Stimulated activated CD4-positive, alpha-beta T cell treated with anti-CD3 and anti-CD28 coated beads, Interleukin-2, amount 100 ng/mL, for 48 hours (primary cell): ENCODE measurements at regions not wholly inside any gene's neighbourhood (a gene's known extent, or its start where the extent isn't known, plus 50 kb on each side); places are given as distances from the start of the nearest gene placed in this dataset.
A peak's percentile ranks its signal among the peaks of the same experiment; 100 is the strongest.

Source experiments
- DNase-seq, 2 donors: peaks; one replicate each; pipeline ENCODE4 v3.0.0-alpha.2; 2020

DNA sequence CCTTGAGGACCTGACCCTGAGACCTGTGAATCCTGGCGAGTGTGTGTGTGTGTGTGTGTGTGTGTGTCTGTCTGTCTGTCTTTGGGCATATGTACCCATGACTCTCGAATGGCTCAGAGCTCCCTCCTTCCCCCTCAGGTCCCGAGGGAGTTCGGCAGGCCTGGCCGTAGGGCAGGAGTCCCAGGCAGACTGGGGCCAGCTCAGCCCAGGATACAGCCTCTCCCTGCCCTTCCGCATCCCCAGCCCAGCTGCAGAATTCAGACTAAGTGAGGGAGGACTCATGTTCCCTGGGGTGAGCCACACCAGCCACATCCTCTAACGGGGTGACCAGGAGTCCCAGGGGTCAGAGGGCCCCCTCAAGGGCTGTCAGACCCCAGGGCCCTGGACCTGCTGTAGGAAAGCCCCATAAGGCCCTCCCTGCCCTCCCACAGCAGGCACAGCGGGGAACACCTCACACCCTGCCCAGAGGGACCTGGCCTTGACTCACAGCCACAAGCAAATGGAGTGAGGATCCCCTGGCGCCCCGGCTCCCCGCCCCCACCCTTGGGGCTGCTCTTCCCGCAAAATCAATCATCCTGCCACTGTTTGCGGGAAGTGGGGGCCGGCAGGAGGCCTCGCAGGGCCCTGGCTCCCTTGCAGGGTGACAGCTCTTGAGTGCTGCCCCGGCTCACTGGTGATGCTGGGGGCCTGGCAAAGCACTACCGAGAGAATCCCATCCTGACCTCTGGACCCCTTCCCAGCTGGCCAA, 101.7 kb upstream of the CASZ1 start:
- DNase-seq = no peak

DNA sequence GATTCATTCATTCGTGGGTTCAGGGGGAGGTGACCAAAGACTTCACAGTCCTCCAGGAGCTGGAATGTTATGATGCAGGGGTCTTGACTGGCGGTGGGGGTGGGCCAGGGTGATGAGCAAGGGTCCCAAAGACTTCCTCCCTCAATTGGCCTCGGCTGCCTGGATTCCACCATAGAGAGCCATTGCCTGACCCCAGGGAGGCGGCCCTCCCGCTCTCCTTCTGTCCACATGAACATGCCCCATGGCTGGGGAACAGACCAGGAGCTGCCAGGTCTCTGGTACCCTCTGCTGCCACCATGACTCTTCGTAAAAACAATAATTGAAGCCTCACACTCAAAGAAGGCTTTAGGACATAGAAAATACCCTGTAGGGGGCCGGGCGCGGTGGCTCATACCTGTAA, 102.5 kb upstream of the CASZ1 start:
- no peak for DNase-seq

DNA sequence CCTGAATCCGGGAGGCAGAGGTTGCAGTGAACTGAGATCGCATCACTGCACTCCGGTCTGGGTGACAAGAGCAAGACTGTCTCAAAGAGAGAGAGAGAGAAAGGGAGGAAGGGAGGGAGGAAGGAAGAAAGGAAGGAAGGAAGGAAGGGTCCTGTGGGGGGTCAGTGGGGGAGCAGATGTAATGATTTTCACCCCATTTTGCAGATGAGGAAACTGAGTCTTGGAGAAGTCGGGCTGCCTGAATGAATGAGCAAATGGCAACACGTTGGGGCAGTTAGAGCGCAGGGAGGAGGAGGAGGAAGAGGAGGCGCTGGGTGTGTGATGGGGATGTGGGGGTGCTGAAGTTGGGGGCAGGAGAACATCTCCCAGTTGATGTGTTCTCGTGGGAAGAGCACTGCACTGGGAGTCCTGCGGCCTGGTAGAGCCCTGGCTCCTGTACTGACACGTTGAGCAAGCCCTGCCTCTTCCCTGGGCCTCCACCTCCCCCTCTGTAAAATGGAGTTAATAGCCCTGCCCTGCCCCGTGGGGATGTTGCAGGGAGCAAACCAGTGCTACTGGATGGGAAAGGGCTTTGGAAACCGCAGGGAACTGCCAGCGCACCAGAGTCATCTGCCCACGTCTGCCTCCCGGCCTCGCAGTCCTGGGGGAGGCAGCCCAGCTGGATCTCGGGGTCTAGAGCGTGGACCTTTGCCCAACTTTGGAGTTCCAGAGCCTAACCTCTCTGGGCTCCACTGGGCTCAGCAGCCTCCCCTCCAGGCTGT, 103.2 kb upstream of the CASZ1 start:
- no peak for DNase-seq

DNA sequence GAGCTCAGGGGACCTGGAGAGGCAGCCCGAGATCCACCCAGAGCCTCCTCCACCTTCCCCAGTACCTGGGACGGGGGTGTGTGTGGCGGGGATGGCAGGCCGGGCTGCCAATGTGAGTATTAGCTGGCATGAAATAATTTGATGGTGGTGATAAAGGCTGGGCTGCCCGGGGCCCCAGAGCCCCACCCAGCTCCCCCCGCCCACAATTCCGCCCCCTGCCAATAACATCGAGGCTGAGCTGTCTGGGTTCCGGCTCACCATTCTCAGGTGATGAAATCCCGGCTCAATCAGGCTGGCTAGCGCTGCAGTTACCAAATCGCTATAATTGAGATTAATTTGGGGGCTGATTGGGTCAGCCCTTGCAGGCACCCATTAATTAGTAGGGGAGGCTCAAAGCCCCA, 103.8 kb upstream of the CASZ1 start:
- DNase-seq = no peak

DNA sequence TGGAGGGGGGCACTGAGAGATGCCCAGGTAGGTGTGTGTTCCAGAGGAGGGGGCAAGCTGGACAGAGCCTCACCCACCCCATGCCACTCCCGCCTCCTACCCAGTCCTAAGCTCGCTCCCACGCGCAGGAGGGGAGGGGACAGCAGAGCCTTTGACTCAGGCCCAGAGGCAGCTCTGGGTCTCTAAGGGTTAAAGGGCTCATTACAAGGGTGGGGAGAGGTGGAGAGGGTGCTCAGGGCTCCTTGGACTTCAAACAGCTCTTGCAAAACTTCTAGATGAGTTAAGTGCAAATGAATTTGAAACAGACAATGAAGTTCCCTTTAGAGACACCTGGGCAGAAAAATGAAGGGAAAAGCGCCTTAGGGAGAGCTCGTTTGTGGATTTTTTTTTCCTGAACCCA, 104.2 kb upstream of the CASZ1 start:
- no peak for DNase-seq

DNA sequence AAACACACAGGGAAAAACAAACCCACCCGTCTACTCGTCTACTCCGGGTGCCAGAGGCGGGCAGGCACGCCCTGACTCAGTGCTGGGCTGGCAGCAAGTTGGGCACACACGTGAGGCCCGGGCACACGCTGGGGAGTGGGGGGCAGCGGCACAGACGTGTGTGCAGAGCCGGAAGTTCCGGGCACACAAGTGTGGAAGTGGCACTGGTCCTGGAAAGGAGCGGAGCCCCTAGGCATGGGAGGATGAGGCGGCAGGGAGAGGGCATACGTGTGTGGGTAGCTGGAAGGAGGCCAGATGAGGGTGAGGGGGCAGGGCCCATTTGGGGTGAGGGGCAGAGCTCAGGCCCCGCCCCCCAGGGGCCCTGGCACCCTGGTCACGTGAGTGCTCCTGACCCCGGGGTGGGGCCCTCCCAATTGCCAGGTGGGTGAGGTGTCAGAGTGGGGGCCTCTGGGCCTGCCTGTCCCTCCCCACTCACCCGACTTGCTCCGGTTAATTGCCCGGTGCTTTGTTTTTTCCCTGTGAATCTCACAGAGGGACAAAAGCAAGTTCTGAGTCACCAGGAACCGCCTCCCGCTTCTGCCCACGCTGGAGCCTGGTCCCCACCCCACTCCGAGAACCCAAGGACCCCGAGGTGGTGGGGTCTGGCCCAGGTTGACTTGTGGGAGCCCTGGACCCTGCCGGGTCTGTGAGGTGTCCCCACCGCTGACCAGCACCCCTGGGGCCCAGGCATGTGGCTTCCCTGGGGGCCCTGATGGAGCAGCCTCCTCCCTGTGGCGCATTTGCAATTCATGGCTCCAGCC, 104.8 kb upstream of the CASZ1 start:
- no peak for DNase-seq

DNA sequence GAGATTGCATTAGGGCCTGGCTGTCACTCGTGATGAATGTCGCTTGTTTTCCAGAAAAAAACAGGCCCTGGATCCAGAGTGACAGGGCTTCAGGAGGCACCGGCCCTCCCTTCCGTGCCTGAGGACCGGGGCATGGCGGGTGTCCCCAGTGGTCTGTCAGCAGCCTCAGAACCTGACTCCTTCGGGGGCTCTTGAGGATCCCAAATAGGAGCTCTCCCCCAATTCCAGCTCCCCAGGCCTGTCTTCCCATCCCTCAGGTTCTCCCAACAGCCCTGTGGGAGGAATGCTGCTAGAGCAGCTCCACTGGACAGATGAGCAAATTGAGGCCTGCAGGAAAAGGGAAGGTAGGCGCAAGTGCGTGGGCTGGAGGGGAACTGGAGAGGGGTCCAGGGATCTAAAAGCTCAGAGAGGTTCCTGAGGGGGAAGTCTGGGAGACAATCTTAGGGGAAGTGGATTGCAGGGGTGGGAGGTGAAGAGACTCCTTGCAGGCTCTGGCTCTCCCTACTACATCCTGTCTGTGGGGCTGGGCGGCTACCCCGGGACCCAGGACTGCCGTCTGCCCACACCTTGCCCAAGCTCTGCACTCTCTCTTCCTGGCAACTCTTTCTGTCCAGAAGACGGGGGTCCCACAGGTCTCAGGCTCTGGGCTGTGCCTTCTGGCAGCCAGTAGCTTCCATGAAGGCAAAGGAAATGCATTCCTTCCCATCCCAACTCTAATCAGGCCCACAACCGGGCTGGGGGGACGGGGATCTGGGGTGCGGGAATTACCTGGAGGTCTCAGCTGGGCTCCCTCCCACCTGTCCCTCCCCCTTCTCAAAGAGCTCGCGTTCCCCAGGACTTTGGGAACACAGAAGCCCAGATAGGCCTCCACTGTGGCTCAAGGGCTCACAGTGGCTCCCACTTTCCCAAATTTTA, 105.7 kb upstream of the CASZ1 start:
- no peak for DNase-seq

DNA sequence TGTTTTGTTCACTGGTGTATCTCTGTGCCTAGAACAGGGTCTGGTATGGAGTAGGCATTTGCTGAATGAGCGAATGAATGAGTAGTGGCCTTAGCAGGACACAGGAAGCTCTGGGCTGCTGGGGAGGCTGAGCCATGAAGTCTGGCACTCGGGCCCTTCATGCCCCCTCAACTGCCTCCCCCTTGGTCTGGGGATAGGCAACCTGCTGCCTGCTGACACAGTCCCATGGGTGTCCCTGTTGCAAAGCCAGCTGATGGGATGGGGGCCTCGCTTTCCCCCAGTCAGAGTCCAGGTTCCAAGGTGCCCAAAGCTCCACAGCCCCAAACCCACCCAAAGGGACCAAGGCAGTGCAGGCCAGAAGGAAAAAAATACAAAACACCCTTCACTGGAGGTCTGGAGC, 107.0 kb upstream of the CASZ1 start:
- no peak for DNase-seq

DNA sequence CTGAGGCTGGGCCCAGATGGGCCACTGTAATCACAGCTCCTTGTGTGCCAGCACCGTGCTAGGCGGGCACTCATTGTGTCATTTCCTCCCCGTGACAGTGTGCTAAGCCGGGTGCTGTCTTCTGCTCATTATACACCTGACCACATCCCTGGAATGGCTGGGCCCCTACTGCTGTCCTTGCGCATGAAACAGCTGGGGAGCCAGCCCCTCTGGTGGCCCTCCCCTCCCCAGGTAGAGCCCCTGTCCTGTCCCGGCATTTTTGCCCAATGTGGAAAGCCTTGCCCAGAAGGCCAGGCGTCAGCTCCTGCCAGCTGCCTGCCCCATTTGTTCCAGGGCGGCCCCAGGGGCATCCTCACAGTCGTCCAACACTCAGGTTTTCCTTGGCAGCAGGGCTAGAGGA, 107.4 kb upstream of the CASZ1 start:
- DNase-seq = no peak

DNA sequence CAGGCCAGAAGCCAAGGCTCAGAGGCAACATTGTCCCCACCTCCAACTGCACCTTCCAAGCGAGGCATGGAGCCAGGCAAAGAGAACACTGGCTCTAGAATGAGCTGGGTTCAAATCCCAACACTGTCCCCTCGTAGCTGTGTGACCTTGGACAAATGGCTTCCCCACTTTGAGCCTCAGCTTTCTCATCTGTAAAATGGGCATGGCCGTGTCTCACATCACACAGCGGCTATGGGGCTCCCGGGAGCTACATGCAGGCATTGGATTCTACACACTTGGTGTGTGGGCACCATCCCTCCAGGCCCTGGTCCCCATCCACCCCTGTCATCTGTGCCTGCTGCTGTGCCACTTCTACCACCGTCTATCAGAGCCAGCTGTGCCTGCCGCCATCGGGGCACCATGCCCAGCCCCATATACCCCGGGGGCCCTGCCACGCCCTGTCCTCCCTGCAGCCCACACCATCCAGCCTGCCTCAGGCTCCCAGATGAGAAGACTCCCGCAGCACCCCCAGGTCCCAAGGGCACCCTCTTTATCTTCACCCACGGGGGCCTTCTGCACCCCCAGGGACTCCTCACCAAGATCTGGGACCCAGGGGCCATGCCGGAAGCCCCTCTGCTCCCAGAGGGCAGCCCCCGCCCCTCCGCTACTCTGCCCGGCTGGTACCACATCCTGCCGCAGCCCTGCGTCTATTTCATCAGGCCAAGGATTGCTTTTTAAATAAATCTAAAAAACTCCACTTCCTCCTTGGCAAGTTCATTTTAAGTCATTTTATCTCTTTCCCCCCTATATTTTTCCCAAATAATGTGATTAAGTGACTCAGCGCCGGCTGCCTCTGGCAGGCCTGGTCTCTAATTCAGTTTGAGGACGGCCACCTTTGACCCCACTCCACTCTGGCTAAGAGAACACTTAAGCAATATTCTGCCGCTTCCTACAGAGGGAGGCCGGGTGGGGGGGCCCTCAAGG, 107.8 kb upstream of the TARDBP start:
- DNase-seq = no peak

DNA sequence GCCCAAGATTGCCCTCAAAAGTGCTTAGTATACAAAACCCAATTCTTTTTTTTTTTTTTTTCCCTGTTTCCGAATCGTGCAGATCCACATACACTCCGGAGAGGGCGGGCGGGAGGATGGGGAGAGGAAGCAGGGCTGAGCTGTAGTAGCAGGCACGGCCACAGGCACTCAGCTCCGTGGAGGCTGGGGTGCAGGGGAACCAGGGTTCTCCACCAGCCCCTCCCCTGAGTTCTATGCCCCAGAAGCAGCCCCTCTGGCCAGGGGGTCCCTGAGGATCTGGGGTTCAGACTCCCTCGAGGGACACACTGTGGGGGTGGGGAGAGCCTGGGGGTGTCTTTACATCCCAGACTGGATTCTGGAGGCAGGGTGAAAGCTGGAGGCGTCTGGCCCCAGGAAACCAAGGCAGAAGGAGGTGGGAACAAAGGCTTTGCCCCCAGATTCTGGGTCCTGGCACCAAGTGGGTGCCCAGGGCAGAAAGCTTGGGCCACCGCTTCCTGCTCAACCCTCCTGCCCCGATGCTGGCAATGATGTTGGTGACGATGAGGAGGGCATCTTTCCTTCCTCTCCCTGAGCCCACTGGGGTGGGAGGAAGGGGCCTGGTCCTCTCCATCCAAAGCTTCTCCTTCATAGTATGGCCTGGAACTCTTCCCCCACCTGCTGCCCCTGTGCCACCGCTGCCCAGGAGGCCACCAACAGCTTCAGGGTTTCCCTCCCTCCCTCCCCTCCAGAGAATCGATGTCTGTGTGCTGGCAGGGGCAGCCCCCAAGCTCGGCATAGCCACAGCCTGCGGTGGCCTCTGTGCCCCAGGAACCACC, 106.4 kb upstream of the TARDBP start:
- DNase-seq = no peak

DNA sequence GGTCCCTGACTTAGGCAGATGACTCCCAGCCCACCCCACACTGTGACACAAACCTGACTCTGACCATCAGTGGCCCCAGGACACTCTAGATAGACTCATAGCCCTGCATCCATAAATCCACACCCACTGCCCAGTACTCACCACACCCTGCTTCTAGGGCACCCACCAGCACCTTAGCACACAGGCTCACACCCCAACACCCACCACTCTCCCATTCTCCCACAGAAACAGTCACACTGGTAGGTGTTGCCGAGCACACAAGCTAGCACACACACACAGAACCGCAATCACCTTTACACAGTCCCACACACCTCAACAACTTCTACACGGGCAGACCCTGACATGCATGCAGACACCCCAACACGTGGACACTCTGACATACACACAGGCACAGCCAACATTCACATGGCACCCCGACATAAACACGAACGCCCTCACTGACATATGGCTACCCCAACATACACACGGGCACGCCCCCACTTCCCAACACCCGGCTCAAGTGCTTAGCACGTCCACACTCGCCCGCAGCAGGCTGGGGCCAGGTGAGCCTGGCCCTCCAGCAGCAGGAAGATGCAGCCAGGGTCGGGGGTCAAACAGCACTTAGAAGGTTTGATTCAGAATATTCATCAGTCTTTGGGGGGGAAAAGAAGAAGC, 105.5 kb upstream of the TARDBP start:
- no peak for DNase-seq

DNA sequence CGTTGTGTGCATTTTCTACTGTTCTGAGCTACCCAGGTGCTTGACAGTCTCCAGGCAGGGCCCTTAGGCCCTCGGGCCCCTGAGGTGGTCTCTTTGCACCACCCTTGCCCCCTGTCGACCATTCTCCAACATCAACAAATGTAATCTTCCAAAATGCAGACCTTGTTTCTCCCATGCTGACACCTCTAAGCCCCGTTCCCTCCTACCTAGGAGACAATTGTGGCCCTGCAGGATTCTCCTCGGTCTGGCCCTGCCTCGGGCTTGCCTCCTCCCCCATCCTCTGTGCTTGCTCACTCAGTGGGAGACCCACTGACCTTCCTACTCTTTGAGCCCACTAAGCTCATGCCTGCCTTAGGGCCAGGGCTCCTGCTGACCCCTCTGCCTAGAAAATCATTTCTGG, 104.2 kb upstream of the TARDBP start:
- no peak for DNase-seq

DNA sequence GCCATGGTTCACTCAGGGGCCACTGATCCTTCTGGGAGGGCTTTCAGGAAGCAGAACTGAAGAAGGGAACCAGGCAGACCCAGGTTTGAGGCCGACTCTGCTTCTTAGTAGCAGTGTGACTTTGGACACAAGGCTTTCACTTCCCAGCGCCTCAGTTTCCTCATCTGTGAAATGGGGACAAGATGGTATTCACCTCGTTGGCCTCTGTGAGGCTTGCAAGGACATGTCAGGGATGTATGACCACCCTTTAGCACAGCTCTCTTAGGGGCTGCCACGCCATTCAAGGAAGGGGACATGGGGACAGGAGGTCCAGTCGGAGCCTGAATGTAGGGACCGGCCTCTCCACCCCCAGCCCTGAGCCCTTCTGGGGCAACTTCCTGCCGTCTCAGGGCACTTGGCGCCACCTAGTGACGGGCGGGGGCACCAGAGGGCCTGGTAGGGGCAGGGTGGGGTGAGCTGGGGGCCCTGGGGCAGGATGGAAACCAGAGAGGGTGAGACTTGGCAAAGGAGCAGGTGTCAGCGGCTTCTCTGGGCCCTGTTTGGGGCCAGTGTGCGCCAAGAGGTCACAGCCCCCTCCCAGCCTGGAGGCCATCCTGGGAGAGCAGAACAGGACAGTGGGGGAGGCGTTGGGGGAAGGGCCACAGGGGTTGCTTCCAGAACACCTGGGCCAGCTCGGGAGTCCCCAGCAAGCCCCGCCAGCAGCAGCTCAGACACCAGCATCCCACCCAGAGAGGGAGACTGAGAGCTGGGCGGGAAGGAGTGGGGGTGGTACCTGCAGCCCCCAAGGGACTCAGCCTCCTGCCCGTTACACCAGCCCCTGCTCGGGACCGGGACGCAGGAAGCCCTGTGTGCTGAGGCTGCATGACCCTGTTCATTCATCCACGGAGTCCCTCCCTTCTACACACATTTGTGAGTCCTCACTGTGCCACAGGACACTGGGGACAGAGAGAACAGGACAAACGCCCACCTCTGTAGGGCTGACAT, 102.5 kb upstream of the TARDBP start:
- peak; percentile 71 to 75 for DNase-seq

DNA sequence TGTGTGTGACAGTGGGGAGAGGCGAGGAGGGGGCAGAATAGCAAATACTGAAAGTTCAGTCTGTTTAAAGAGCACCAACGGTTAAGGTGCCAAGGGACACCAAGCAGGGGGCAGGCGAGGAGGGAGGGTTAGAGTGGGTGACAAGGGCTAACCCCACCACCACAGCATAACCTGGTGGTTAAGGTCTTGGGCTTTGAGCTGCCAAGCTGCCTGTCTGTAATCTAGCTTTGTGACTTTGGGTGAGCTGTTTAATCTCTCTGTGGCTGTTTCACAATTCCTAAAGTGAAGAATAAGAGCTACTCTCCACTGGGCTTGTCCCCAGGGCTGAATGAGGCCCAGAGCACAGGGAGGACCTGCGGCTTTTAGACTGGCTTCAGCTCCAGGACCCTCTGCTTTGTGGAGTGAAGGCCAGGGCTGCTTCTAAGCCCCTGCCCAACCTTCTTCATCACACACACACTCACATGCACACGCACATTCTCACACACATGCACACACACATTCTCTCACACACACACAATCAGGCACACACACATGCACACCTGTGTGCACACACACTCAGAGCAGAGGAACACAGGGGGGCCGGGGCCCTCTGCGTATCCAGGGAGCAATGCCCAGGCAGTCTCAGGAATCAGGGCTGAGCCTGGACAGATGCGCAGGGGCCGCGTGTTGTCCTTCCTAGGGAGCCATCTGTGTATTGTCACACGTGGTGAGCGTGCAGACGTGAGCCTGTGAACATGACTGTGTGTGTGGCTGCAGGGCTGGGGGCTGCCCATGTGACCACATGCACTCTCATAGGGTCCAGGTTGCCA, 101.6 kb upstream of the TARDBP start:
- DNase-seq = no peak

DNA sequence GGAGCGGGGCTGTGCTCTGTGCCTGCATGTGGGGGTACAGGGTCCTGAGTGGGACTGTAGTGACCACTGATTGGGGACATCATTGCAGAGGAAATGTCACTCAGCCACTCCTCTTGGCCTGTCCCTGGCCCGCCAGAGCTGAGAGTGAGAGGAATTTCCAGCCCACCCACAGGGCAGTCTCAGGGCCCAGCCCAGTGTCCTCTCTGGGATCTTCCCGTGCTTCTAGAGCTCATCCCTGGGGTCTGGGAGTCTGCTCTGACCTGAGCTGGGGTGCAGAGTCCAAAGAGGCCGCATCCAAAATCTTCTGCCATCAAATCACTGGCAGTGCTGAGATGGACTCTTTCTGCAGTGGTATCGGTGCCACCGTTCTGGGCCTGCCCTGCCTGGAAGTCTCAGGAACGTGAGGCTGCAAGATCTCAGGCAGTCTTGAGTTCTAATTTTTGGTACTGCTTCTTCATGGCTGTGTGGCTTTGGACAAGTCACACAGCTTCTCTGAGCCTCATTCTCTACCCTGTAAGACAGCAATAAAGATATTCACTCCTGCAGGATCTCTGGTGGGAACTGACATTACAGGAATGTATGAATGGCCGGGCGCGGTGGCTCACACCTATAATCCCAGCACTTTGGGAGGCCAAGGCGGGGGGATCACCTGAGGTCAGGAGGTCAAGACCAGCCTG, 100.8 kb upstream of the TARDBP start:
- DNase-seq = no peak

DNA sequence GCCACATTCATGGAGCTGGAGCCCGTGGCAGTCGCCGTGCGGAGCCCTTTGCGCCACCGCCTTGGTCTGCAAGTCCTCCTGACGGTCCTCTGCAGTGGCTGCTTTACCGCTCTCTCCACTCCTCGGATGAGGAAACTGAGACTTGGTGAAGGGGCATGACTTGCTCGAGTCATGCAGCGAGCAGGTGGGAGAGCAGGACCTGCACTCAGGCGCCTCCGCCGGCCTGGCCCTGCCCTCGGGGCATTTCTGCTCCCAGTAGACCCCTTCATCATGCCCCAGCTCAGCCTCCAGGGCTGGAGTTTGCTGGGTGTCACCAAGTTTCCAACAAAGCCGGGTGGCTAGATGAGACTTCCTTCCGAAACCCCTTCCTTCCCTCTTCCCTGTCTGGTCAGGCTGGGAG, 100.0 kb upstream of the TARDBP start:
- no peak for DNase-seq
